ENCODE measurements at regions not wholly inside any gene's neighbourhood (a gene's known extent, or its start where the extent isn't known, plus 50 kb on each side); places are given as distances from the start of the nearest gene placed in this dataset.

DNA sequence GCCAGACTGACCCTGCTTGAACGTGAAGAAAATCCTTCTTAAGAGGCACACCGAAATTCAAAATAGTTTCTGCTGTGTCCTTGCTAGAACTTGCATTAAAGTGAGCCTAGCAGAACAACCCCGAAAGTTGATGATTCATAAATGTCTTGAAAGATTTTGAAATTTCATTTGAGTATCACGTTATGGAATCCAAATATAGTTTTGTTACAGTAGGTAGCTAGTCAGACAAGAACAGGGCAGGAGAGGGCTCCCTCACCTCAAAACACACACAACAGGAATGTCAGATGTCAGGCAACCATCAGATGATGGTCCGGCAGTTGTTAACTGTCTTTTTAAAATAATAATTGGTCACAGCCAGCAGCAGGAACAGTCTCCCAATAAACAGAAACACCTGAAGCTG lies 259.6 kb upstream of the GNPDA2 start:
- no peaks in the 10 kb centered on the region for H3K27me3 Mint-ChIP-seq (ENCODE audit: low read depth, unreplicated experiment)
- Histone ChIP-seq H3K4me3 (ENCODE audit: insufficient read depth, low read depth, low read length) (no peak overlapping the region), H3K4me1 (ENCODE audit: insufficient read depth, low read length) (no peaks in the 10 kb centered on the region), H3K27me3 (ENCODE audit: insufficient read depth, low read length) (no peaks in the 10 kb centered on the region), H3K27ac (ENCODE audit: low read depth, low read length) (no peak overlapping the region), H3K9ac (ENCODE audit: low read length) (no peak overlapping the region), H4K20me1 (ENCODE audit: insufficient read depth, low read length) (no peaks in the 10 kb centered on the region), H3K36me3 (ENCODE audit: insufficient read depth, low read length) (no peaks in the 10 kb centered on the region), H3K79me2 (ENCODE audit: insufficient read depth, low read length) (no peaks in the 10 kb centered on the region), H3K9me3 (ENCODE audit: insufficient read depth, low read depth, low read length) (no peaks in the 10 kb centered on the region), H3K4me2 (ENCODE audit: low read length) (no peak overlapping the region), H2AFZ (ENCODE audit: low read depth, low read length) (no peak overlapping the region)
- H3K4me3 Mint-ChIP-seq (ENCODE audit: unreplicated experiment) = no peak overlapping the region
- no peak for TF ChIP-seq EZH2 (IDR thresholded peaks at IDR 0.05; ENCODE audit: insufficient read depth, low read length)
- no peak for TF ChIP-seq CTCF (IDR thresholded peaks at IDR 0.05; ENCODE audit: insufficient read depth, low read depth, low read length)
- FAIRE-seq (no peak), DNase-seq (ENCODE audit: low read depth) (no peak)
- H3K4me1 Mint-ChIP-seq (ENCODE audit: low read depth, unreplicated experiment) = no peaks in the 10 kb centered on the region
- H3K9me3 Mint-ChIP-seq (ENCODE audit: unreplicated experiment) = no peaks in the 10 kb centered on the region
- no peak overlapping the region for H3K27ac Mint-ChIP-seq (ENCODE audit: unreplicated experiment)
- H3K36me3 Mint-ChIP-seq (ENCODE audit: low read depth, unreplicated experiment) = no peaks in the 10 kb centered on the region

DNA sequence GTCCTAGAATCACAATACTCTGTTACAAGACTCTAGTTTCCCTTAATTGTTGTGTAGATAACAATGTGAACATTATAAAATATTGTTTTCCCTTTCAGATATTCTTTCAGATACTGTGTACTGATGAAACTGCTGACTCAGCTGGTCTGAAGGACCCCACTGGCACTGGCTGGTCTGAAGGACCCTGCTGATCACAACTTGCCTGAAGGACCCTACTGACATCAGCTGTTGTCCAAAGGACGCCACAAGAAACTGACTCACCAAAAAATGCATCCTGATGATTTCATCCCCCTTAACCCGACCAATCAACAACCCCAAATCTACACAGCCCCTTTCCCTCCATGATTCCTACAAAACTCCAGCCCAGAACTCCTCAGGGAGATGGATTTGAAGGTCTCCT lies 258.8 kb upstream of the GNPDA2 start:
- Histone ChIP-seq H3K36me3 (ENCODE audit: insufficient read depth, low read length) (no peaks in the 10 kb centered on the region), H3K27ac (ENCODE audit: low read depth, low read length) (no peak overlapping the region), H4K20me1 (ENCODE audit: insufficient read depth, low read length) (no peaks in the 10 kb centered on the region), H3K9ac (ENCODE audit: low read length) (no peak overlapping the region), H3K4me2 (ENCODE audit: low read length) (no peak overlapping the region), H3K4me3 (ENCODE audit: insufficient read depth, low read depth, low read length) (no peak overlapping the region), H3K9me3 (ENCODE audit: insufficient read depth, low read depth, low read length) (no peaks in the 10 kb centered on the region), H2AFZ (ENCODE audit: low read depth, low read length) (no peak overlapping the region), H3K27me3 (ENCODE audit: insufficient read depth, low read length) (no peaks in the 10 kb centered on the region), H3K79me2 (ENCODE audit: insufficient read depth, low read length) (no peaks in the 10 kb centered on the region), H3K4me1 (ENCODE audit: insufficient read depth, low read length) (no peaks in the 10 kb centered on the region)
- TF ChIP-seq CTCF (IDR thresholded peaks at IDR 0.05; ENCODE audit: insufficient read depth, low read depth, low read length) = no peak
- no peak for TF ChIP-seq EZH2 (IDR thresholded peaks at IDR 0.05; ENCODE audit: insufficient read depth, low read length)
- no peaks in the 10 kb centered on the region for H3K27me3 Mint-ChIP-seq (ENCODE audit: low read depth, unreplicated experiment)
- DNase-seq (ENCODE audit: low read depth) (no peak), FAIRE-seq (no peak)
- no peak overlapping the region for H3K4me3 Mint-ChIP-seq (ENCODE audit: unreplicated experiment)
- no peaks in the 10 kb centered on the region for H3K36me3 Mint-ChIP-seq (ENCODE audit: low read depth, unreplicated experiment)
- H3K9me3 Mint-ChIP-seq (ENCODE audit: unreplicated experiment) = no peaks in the 10 kb centered on the region
- H3K27ac Mint-ChIP-seq (ENCODE audit: unreplicated experiment) = no peak overlapping the region
- no peaks in the 10 kb centered on the region for H3K4me1 Mint-ChIP-seq (ENCODE audit: low read depth, unreplicated experiment)

DNA sequence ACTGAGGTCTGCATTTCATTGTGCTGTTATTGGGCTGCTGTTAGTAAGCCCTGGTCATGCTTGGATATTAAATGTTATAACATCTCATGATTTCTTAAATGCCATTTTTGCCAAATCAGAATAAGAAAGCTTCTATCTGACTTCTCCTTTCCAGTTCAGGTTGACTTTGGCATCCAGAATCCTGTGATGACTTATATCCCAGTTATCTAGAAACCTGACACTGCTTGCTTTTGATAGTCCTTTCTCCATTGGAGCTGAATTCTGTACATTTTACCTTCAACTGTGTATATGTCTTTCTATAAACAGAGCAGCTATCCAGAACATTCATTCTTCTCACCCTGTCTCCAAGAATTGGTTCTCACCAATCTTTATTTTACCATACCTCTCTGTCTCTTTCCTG lies 257.7 kb upstream of the GNPDA2 start:
- Histone ChIP-seq H4K20me1 (ENCODE audit: insufficient read depth, low read length) (no peaks in the 10 kb centered on the region), H2AFZ (ENCODE audit: low read depth, low read length) (no peak overlapping the region), H3K27me3 (ENCODE audit: insufficient read depth, low read length) (no peaks in the 10 kb centered on the region), H3K79me2 (ENCODE audit: insufficient read depth, low read length) (no peaks in the 10 kb centered on the region), H3K27ac (ENCODE audit: low read depth, low read length) (no peak overlapping the region), H3K4me3 (ENCODE audit: insufficient read depth, low read depth, low read length) (no peak overlapping the region), H3K36me3 (ENCODE audit: insufficient read depth, low read length) (no peaks in the 10 kb centered on the region), H3K9me3 (ENCODE audit: insufficient read depth, low read depth, low read length) (no peaks in the 10 kb centered on the region), H3K4me2 (ENCODE audit: low read length) (no peak overlapping the region), H3K9ac (ENCODE audit: low read length) (no peak overlapping the region), H3K4me1 (ENCODE audit: insufficient read depth, low read length) (no peaks in the 10 kb centered on the region)
- TF ChIP-seq CTCF (IDR thresholded peaks at IDR 0.05; ENCODE audit: insufficient read depth, low read depth, low read length) = no peak
- no peak for TF ChIP-seq EZH2 (IDR thresholded peaks at IDR 0.05; ENCODE audit: insufficient read depth, low read length)
- Mint-ChIP-seq H3K27ac (ENCODE audit: unreplicated experiment) (no peak overlapping the region), H3K4me1 (ENCODE audit: low read depth, unreplicated experiment) (no peaks in the 10 kb centered on the region), H3K4me3 (ENCODE audit: unreplicated experiment) (no peak overlapping the region), H3K27me3 (ENCODE audit: low read depth, unreplicated experiment) (no peaks in the 10 kb centered on the region), H3K36me3 (ENCODE audit: low read depth, unreplicated experiment) (no peaks in the 10 kb centered on the region), H3K9me3 (ENCODE audit: unreplicated experiment) (no peaks in the 10 kb centered on the region)
- FAIRE-seq = no peak
- no peak for DNase-seq (ENCODE audit: low read depth)

Data from astrocyte (in vitro differentiated cells and primary cell).